NCI-H524 (cell line): ENCODE measurements at regions not wholly inside any gene's neighbourhood (a gene's known extent, or its start where the extent isn't known, plus 50 kb on each side); places are given as distances from the start of the nearest gene placed in this dataset.

Source experiments
- DNase-seq, 2 experiments: peaks; one replicate each; lab custom pipeline; 2025; lab: John Stamatoyannopoulos, UW

GRCh38 chr2:59077981-59078531 lies 836.9 kb upstream of the FANCL start:
- DNase-seq = no peak

GRCh38 chr2:59077026-59077725 lies 836.1 kb upstream of the FANCL start:
- DNase-seq = no peak

GRCh38 chr2:59076079-59076619 lies 835.0 kb upstream of the FANCL start:
- no peak for DNase-seq

- DNase-seq = no peak
These were observed 832.9 kb upstream of the FANCL start for GRCh38 chr2:59074071-59074470.

GRCh38 chr2:59073286-59073685 lies 832.2 kb upstream of the FANCL start:
- no peak for DNase-seq

GRCh38 chr2:59068255-59068654 lies 827.1 kb upstream of the FANCL start:
- no peak for DNase-seq

GRCh38 chr2:59066787-59067399 lies 825.8 kb upstream of the FANCL start:
- no peak for DNase-seq

- DNase-seq = no peak
These were observed 806.4 kb upstream of the FANCL start for GRCh38 chr2:59047373-59047995.

- DNase-seq = no peak
These were observed 805.6 kb upstream of the FANCL start for GRCh38 chr2:59046401-59047372.

GRCh38 chr2:59044736-59045135 lies 803.6 kb upstream of the FANCL start:
- no peak for DNase-seq

- no peak for DNase-seq
These were observed 800.0 kb upstream of the FANCL start for GRCh38 chr2:59041139-59041538.

- DNase-seq = no peak
These were observed 793.7 kb upstream of the FANCL start for GRCh38 chr2:59034837-59035236.

GRCh38 chr2:59034106-59034505 lies 793.0 kb upstream of the FANCL start:
- DNase-seq = no peak

- DNase-seq = no peak
These were observed 792.5 kb upstream of the FANCL start for GRCh38 chr2:59033661-59034060.

- DNase-seq = peak; percentile 97 to 100
These were observed 791.4 kb upstream of the FANCL start for GRCh38 chr2:59032499-59032898.

- no peak for DNase-seq
These were observed 787.9 kb upstream of the FANCL start for GRCh38 chr2:59029058-59029457.

GRCh38 chr2:59027320-59027719 lies 786.2 kb upstream of the FANCL start:
- no peak for DNase-seq

GRCh38 chr2:59025157-59025757 lies 784.1 kb upstream of the FANCL start:
- peak in 1 of 2 experiments; percentile 62 for DNase-seq

GRCh38 chr2:59021786-59022185 lies 780.7 kb upstream of the FANCL start:
- no peak for DNase-seq

- no peak for DNase-seq
These were observed 778.5 kb upstream of the FANCL start for GRCh38 chr2:59019566-59020159.

GRCh38 chr2:59018737-59019136 lies 777.6 kb upstream of the FANCL start:
- DNase-seq = no peak
